NB4 (cell line): ENCODE measurements at regions not wholly inside any gene's neighbourhood (a gene's known extent, or its start where the extent isn't known, plus 50 kb on each side); places are given as distances from the start of the nearest gene placed in this dataset.

Experiments
- DNase-seq: peaks from one replicate; pipeline ENCODE4 v3.0.0; 2010; ENCODE audit warnings: low read depth
- H3K4me3 ChIP-seq: one replicate; pipeline ENCODE4 v1.5.1; 2011; ENCODE audit warnings: mild to moderate bottlenecking, low read depth, low read length, moderate library complexity
- MYC ChIP-seq: IDR thresholded peaks from 2 replicates; pipeline ENCODE4 v1.6.1; 2011; ENCODE audit warnings: low read depth, low read length
- POLR2A ChIP-seq: IDR thresholded peaks from 2 replicates; pipeline ENCODE4 v1.6.1; 2011; ENCODE audit warnings: mild to moderate bottlenecking; ENCODE audit not compliant: insufficient read length; ENCODE audit errors: extremely low read depth
- TF ChIP-seq, protein P1 (sequence below): IDR thresholded peaks from 2 replicates; pipeline ENCODE4 v1.6.1; 2011; ENCODE audit warnings: low read depth, low read length
- TF ChIP-seq, protein P2 (sequence below): IDR thresholded peaks from one replicate; pipeline ENCODE4 v1.5.1; 2012; ENCODE audit warnings: low read depth, low read length

GRCh38 chr16:86970279-86970678, 346.9 kb downstream of the C16orf95 start:
- peak; percentile 93 for DNase-seq
- H3K4me3 ChIP-seq = no peak overlapping the region
- TF ChIP-seq, protein P1, sequence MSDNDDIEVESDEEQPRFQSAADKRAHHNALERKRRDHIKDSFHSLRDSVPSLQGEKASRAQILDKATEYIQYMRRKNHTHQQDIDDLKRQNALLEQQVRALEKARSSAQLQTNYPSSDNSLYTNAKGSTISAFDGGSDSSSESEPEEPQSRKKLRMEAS = no peak
- TF ChIP-seq, protein P2, sequence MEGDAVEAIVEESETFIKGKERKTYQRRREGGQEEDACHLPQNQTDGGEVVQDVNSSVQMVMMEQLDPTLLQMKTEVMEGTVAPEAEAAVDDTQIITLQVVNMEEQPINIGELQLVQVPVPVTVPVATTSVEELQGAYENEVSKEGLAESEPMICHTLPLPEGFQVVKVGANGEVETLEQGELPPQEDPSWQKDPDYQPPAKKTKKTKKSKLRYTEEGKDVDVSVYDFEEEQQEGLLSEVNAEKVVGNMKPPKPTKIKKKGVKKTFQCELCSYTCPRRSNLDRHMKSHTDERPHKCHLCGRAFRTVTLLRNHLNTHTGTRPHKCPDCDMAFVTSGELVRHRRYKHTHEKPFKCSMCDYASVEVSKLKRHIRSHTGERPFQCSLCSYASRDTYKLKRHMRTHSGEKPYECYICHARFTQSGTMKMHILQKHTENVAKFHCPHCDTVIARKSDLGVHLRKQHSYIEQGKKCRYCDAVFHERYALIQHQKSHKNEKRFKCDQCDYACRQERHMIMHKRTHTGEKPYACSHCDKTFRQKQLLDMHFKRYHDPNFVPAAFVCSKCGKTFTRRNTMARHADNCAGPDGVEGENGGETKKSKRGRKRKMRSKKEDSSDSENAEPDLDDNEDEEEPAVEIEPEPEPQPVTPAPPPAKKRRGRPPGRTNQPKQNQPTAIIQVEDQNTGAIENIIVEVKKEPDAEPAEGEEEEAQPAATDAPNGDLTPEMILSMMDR = peak; percentile 13

GRCh38 chr16:86970726-86971125, 346.5 kb downstream of the C16orf95 start:
- no peak for DNase-seq
- no peak for TF ChIP-seq MYC
- no peak for TF ChIP-seq POLR2A
- TF ChIP-seq, protein P2 = no peak
- TF ChIP-seq, protein P1 = no peak
- no peak overlapping the region for H3K4me3 ChIP-seq

DNA sequence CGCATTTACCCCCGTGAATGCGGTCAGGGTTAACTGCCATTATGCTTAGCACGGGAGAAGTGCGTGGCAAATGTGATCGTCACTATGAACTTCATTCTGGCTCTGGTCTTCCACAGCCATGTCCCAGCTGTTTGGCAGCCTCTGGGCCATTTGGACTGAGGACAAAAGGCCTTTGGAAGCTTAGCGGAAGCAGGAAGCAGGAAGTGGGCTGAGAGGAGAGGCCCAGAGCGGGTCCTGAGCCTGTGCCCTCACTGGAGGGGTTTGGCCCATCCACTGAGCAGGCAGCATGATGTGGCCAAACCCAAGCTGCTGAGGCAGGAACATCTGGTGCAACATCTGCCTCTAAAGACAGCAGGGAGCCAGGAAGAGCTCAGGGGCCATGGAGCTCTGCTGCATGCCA, 345.9 kb downstream of the C16orf95 start:
- peak; percentile 77 for DNase-seq
- no peak overlapping the region for H3K4me3 ChIP-seq
- TF ChIP-seq, protein P2 = no peak
- TF ChIP-seq, protein P1 = no peak
- TF ChIP-seq MYC (no peak), POLR2A (no peak)

- no peak for DNase-seq
- no peak overlapping the region for H3K4me3 ChIP-seq
- TF ChIP-seq, protein P2 = no peak
- TF ChIP-seq MYC = no peak
- TF ChIP-seq, protein P1 = no peak
- TF ChIP-seq POLR2A = no peak
These were observed 343.1 kb downstream of the C16orf95 start for GRCh38 chr16:86974120-86974519.

GRCh38 chr16:86975445-86975844, 341.7 kb downstream of the C16orf95 start:
- TF ChIP-seq, protein P1 = peak; percentile 69; the same call in 1 of the 2 replicates
- TF ChIP-seq, protein P2 = no peak
- DNase-seq = peak; percentile 59
- no peak overlapping the region for H3K4me3 ChIP-seq

DNA sequence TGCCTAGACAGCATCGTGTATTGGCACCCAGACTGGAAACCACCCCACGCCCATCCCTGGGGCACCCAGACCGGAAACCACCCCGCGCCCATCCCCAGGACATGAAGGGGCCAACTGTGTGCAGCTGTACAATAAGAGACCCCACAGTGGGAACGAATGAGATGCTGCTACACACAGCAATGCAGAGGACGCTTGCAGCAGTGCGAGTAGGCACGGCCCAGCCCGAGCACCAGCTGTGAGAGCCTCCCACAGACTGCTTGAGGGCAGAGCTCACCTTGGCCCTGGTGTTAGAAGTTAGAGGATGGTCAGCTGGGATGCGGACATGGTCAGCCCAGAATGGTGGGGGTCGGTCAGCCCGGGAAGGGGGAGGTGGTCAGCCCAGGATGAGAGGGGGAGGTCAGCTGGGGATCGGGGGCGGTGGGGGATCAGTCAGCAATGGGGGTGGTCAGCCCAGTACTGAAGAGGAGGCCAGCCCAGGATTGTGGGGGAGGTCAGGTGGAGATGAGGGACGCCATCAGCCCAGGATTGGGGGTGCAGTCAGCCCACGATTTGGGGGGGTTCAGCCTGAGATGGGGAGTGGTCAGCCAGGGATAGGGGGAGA, 340.0 kb downstream of the C16orf95 start:
- no peak for DNase-seq
- H3K4me3 ChIP-seq = no peak overlapping the region
- TF ChIP-seq, protein P1 = no peak
- TF ChIP-seq POLR2A (no peak), MYC (no peak)
- TF ChIP-seq, protein P2 = no peak
